Activated naive CD4-positive, alpha-beta T cell treated with anti-CD3 and anti-CD28 coated beads, Interleukin-2, amount 50 U/mL, for 72 hours (primary cell): ENCODE measurements at regions not wholly inside any gene's neighbourhood (a gene's known extent, or its start where the extent isn't known, plus 50 kb on each side); places are given as distances from the start of the nearest gene placed in this dataset.

Experiments
- ATAC-seq, 2 donors: fragments of 150-1000 bp; cut with Tn5 transposase; 2 replicates each; pipeline ENCODE4 v1.10.0; 2021; ENCODE audit warnings: mild to moderate bottlenecking in 2 of 2, moderate library complexity in 2 of 2
- DNase-seq, 2 donors: peaks; one replicate each; pipeline ENCODE4 v3.0.0; 2021 to 2022; ENCODE audit warnings: low spot score in 2 of 2
- H3K27ac Mint-ChIP-seq, 2 donors: one replicate each; pipeline ENCODE4 v1.8.0; 2022; ENCODE audit warnings: mild to moderate bottlenecking in 2 of 2, mixed read lengths in 2 of 2
- H3K36me3 Mint-ChIP-seq, 2 donors: one replicate each; pipeline ENCODE4 v1.8.0; 2022; ENCODE audit warnings: mixed read lengths in 2 of 2
- H3K9me3 Mint-ChIP-seq, 2 donors: one replicate each; pipeline ENCODE4 v1.8.0; 2022; ENCODE audit warnings: mixed read lengths in 2 of 2

GRCh38 chr13:42708391-42708790 is 73.0 kb upstream of the FAM216B start:
- no peak for ATAC-seq
- no peak for DNase-seq
- no peak overlapping the region for H3K27ac Mint-ChIP-seq
- no peaks in the 10 kb centered on the region for H3K36me3 Mint-ChIP-seq
- H3K9me3 Mint-ChIP-seq = peaks cover 0 to 5% of the 10 kb centered on the region in 2 donors

- no peaks in the 10 kb centered on the region for H3K36me3 Mint-ChIP-seq
- H3K9me3 Mint-ChIP-seq = peaks cover 0 to 5% of the 10 kb centered on the region in 2 donors
- DNase-seq (no peak), ATAC-seq (no peak)
- H3K27ac Mint-ChIP-seq = no peak overlapping the region
Measured at GRCh38 chr13:42709276-42709675, 72.1 kb upstream of the FAM216B start.

- Mint-ChIP-seq H3K36me3 (no peaks in the 10 kb centered on the region), H3K27ac (no peak overlapping the region), H3K9me3 (no peaks in the 10 kb centered on the region)
- DNase-seq = no peak
- ATAC-seq = no peak
Measured at GRCh38 chr13:42715909-42716308, 65.5 kb upstream of the FAM216B start.

- no peaks in the 10 kb centered on the region for H3K36me3 Mint-ChIP-seq
- no peaks in the 10 kb centered on the region for H3K9me3 Mint-ChIP-seq
- H3K27ac Mint-ChIP-seq = no peak overlapping the region
- DNase-seq (no peak), ATAC-seq (no peak)
Measured at GRCh38 chr13:42717176-42717575, 64.2 kb upstream of the FAM216B start.

GRCh38 chr13:42720113-42720857 is 61.1 kb upstream of the FAM216B start:
- Mint-ChIP-seq H3K27ac (no peak overlapping the region), H3K36me3 (no peaks in the 10 kb centered on the region), H3K9me3 (no peaks in the 10 kb centered on the region)
- DNase-seq (no peak), ATAC-seq (peak in 1 of 2 donors; percentile 85)

- Mint-ChIP-seq H3K9me3 (no peaks in the 10 kb centered on the region), H3K27ac (no peak overlapping the region), H3K36me3 (no peaks in the 10 kb centered on the region)
- no peak for DNase-seq
- no peak for ATAC-seq
Measured at GRCh38 chr13:42720858-42721219, 60.5 kb upstream of the FAM216B start.

GRCh38 chr13:42722883-42723539 is 58.4 kb upstream of the FAM216B start:
- Mint-ChIP-seq H3K27ac (no peak overlapping the region), H3K9me3 (peaks cover 5 to 7% of the 10 kb centered on the region in 2 donors), H3K36me3 (peaks cover 0 to 6% of the 10 kb centered on the region in 2 donors)
- ATAC-seq (no peak), DNase-seq (no peak)

GRCh38 chr13:42728507-42729180 is 52.7 kb upstream of the FAM216B start:
- peaks cover 0 to 6% of the 10 kb centered on the region in 2 donors for H3K36me3 Mint-ChIP-seq
- no peak for ATAC-seq
- H3K9me3 Mint-ChIP-seq = peaks cover 5 to 7% of the 10 kb centered on the region in 2 donors
- H3K27ac Mint-ChIP-seq = no peak overlapping the region
- DNase-seq = no peak

GRCh38 chr13:42729857-42730402 is 51.5 kb upstream of the FAM216B start:
- no peak overlapping the region for H3K27ac Mint-ChIP-seq
- peaks cover 0 to 6% of the 10 kb centered on the region in 2 donors for H3K36me3 Mint-ChIP-seq
- peaks cover 5 to 7% of the 10 kb centered on the region in 2 donors for H3K9me3 Mint-ChIP-seq
- ATAC-seq (no peak), DNase-seq (no peak)
